ENCODE measurements at regions not wholly inside any gene's neighbourhood (a gene's known extent, or its start where the extent isn't known, plus 50 kb on each side); places are given as distances from the start of the nearest gene placed in this dataset.

- H3K36me3 Mint-ChIP-seq (ENCODE audit: unreplicated experiment) = no peaks in the 10 kb centered on the region
- H3K9me3 Mint-ChIP-seq (ENCODE audit: unreplicated experiment) = peaks cover 3% of the 10 kb centered on the region
- H3K4me1 Mint-ChIP-seq (ENCODE audit: unreplicated experiment) = no peaks in the 10 kb centered on the region
These were observed 201.4 kb upstream of the USP25 start for GRCh38 chr21:15528346-15528745.

DNA sequence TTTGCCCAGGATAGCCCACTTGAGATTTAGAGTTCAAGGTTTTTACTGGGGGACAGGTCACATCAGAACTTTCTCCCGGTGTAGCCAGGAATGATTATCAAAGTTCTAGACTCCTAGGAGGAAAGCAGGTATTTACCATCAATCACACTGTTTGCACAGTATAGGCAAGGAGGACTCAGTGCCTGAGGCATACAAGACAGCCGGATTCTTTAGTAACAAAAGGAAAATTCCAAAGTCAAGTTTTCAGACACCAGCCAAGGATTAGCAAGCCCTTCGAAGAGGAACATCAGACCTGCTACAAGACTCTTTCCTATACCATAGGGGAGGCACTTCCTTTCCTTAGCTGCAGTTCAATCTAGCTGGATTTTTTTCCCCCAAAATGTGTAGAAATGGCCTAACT is 197.8 kb upstream of the USP25 start:
- no peak overlapping the region for H3K4me3 Mint-ChIP-seq (ENCODE audit: unreplicated experiment)
- H3K27me3 Mint-ChIP-seq (ENCODE audit: unreplicated experiment) = peaks cover 36% of the 10 kb centered on the region
- H3K36me3 Mint-ChIP-seq (ENCODE audit: unreplicated experiment) = no peaks in the 10 kb centered on the region
- H3K4me1 Mint-ChIP-seq (ENCODE audit: unreplicated experiment) = no peaks in the 10 kb centered on the region
- no peak overlapping the region for H3K27ac Mint-ChIP-seq (ENCODE audit: unreplicated experiment)
- peaks cover 3% of the 10 kb centered on the region for H3K9me3 Mint-ChIP-seq (ENCODE audit: unreplicated experiment)
- TF ChIP-seq, protein P1, sequence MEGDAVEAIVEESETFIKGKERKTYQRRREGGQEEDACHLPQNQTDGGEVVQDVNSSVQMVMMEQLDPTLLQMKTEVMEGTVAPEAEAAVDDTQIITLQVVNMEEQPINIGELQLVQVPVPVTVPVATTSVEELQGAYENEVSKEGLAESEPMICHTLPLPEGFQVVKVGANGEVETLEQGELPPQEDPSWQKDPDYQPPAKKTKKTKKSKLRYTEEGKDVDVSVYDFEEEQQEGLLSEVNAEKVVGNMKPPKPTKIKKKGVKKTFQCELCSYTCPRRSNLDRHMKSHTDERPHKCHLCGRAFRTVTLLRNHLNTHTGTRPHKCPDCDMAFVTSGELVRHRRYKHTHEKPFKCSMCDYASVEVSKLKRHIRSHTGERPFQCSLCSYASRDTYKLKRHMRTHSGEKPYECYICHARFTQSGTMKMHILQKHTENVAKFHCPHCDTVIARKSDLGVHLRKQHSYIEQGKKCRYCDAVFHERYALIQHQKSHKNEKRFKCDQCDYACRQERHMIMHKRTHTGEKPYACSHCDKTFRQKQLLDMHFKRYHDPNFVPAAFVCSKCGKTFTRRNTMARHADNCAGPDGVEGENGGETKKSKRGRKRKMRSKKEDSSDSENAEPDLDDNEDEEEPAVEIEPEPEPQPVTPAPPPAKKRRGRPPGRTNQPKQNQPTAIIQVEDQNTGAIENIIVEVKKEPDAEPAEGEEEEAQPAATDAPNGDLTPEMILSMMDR (IDR thresholded peaks at IDR 0.05) = no peak
- no peak for DNase-seq (ENCODE audit: extremely low spot score, unreplicated experiment)

More at GRCh38 chr21:15528346-15528745, 201.4 kb upstream of the USP25 start:
- Mint-ChIP-seq H3K27ac (ENCODE audit: unreplicated experiment) (no peak overlapping the region), H3K27me3 (ENCODE audit: unreplicated experiment) (peaks cover 32% of the 10 kb centered on the region), H3K4me3 (ENCODE audit: unreplicated experiment) (no peak overlapping the region)
- no peak for DNase-seq (ENCODE audit: extremely low spot score, unreplicated experiment)
- TF ChIP-seq, protein P1 (IDR thresholded peaks at IDR 0.05) = no peak

DNA sequence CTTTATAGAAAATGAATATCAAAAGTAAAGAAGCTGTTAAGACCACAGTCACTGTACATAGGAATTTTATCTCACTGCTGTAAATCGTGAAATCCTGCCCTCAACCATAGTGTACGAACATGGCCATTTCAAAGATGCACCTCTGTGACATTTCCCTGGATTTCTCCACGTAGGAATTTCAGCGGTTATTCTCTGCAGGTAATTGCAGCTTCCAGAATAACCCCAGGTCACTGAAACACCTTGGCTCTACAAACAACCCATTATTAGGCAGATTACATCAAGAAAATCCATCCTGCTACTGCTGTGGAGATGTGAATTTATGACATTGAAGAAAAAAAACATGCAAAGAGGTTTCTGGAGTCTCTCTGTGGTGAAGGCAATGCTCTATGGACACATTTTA is 196.2 kb upstream of the USP25 start:
- H3K4me3 Mint-ChIP-seq (ENCODE audit: unreplicated experiment) = no peak overlapping the region
- TF ChIP-seq, protein P1 (IDR thresholded peaks at IDR 0.05) = no peak
- peaks cover 42% of the 10 kb centered on the region for H3K27me3 Mint-ChIP-seq (ENCODE audit: unreplicated experiment)

GRCh38 chr21:15534450-15534886 is 195.3 kb upstream of the USP25 start:
- no peak for DNase-seq (ENCODE audit: extremely low spot score, unreplicated experiment)
- TF ChIP-seq, protein P1 (IDR thresholded peaks at IDR 0.05) = no peak
- Mint-ChIP-seq H3K27ac (ENCODE audit: unreplicated experiment) (no peak overlapping the region), H3K36me3 (ENCODE audit: unreplicated experiment) (no peaks in the 10 kb centered on the region), H3K4me1 (ENCODE audit: unreplicated experiment) (peaks cover under 1% of the 10 kb centered on the region), H3K4me3 (ENCODE audit: unreplicated experiment) (no peak overlapping the region), H3K27me3 (ENCODE audit: unreplicated experiment) (peaks cover 46% of the 10 kb centered on the region), H3K9me3 (ENCODE audit: unreplicated experiment) (peaks cover 3% of the 10 kb centered on the region)

More for the DNA sequence above, 196.2 kb upstream of the USP25 start:
- H3K27ac Mint-ChIP-seq (ENCODE audit: unreplicated experiment) = no peak overlapping the region
- no peaks in the 10 kb centered on the region for H3K36me3 Mint-ChIP-seq (ENCODE audit: unreplicated experiment)
- DNase-seq (ENCODE audit: extremely low spot score, unreplicated experiment) = no peak
- H3K9me3 Mint-ChIP-seq (ENCODE audit: unreplicated experiment) = peaks cover 3% of the 10 kb centered on the region
- H3K4me1 Mint-ChIP-seq (ENCODE audit: unreplicated experiment) = no peaks in the 10 kb centered on the region

- Mint-ChIP-seq H3K36me3 (ENCODE audit: unreplicated experiment) (no peaks in the 10 kb centered on the region), H3K27ac (ENCODE audit: unreplicated experiment) (no peak overlapping the region), H3K4me1 (ENCODE audit: unreplicated experiment) (peaks cover 5% of the 10 kb centered on the region), H3K9me3 (ENCODE audit: unreplicated experiment) (no peaks in the 10 kb centered on the region), H3K27me3 (ENCODE audit: unreplicated experiment) (peaks cover 28% of the 10 kb centered on the region), H3K4me3 (ENCODE audit: unreplicated experiment) (no peak overlapping the region)
- TF ChIP-seq, protein P1 (IDR thresholded peaks at IDR 0.05) = no peak
- no peak for DNase-seq (ENCODE audit: extremely low spot score, unreplicated experiment)
These were observed 190.4 kb upstream of the USP25 start for GRCh38 chr21:15539376-15539775.
